CD4-positive, CD25-positive, alpha-beta regulatory T cell (primary cell): ENCODE measurements at regions not wholly inside any gene's neighbourhood (a gene's known extent, or its start where the extent isn't known, plus 50 kb on each side); places are given as distances from the start of the nearest gene placed in this dataset.

ENCODE experiments used
- ATAC-seq, 2 donors: fragments of 150-1000 bp; cut with Tn5 transposase; one replicate each; pipeline ENCODE4 v1.10.0; 2021; ENCODE audit warnings: low read depth in 2 of 2, moderate number of reproducible peaks in 2 of 2, moderate library complexity in 1 of 2
- DNase-seq, 3 donors: peaks; one replicate each; pipeline versions ENCODE4 v3.0.0 to v3.0.0-alpha.2; 2012 to 2022; ENCODE audit warnings: mixed read lengths in 1 of 3
- H3K27ac ChIP-seq: one replicate; pipeline ENCODE4 v1.7.0; 2013; ENCODE audit warnings: mild to moderate bottlenecking, low read length; ENCODE audit not compliant: insufficient read depth, poor library complexity, severe bottlenecking
- H3K27me3 ChIP-seq: one replicate; pipeline ENCODE4 v1.7.0; 2013; ENCODE audit warnings: low read length; ENCODE audit not compliant: control insufficient read depth, insufficient read depth
- H3K36me3 ChIP-seq: one replicate; pipeline ENCODE4 v1.7.0; 2013; ENCODE audit warnings: mild to moderate bottlenecking, low read length, moderate library complexity; ENCODE audit not compliant: control insufficient read depth, insufficient read depth
- H3K4me1 ChIP-seq: 2 replicates; pipeline ENCODE4 v1.7.0; 2013; ENCODE audit warnings: mild to moderate bottlenecking, low read length; ENCODE audit not compliant: insufficient read depth, control insufficient read depth, poor library complexity, severe bottlenecking
- H3K4me3 ChIP-seq: one replicate; pipeline ENCODE4 v1.7.0; 2013; ENCODE audit warnings: low read depth, mild to moderate bottlenecking, low read length, moderate library complexity
- H3K9me3 ChIP-seq, 2 experiments: 1 replicate in 1 of 2; 2 replicates in 1 of 2; pipeline ENCODE4 v1.7.0; 2013; ENCODE audit warnings: low read length in 2 of 2, mild to moderate bottlenecking in 1 of 2, moderate library complexity in 1 of 2; ENCODE audit not compliant: control insufficient read depth in 2 of 2
- H3K27ac Mint-ChIP-seq, 3 donors: one replicate each; pipeline ENCODE4 v1.8.0; 2020 to 2022; ENCODE audit warnings: mild to moderate bottlenecking in 3 of 3, mixed read lengths in 3 of 3, moderate library complexity in 2 of 3
- H3K27me3 Mint-ChIP-seq: one replicate; pipeline ENCODE4 v1.8.0; 2022; ENCODE audit warnings: mild to moderate bottlenecking, mixed read lengths
- H3K36me3 Mint-ChIP-seq: one replicate; pipeline ENCODE4 v1.8.0; 2020; ENCODE audit warnings: mixed read lengths
- H3K4me1 Mint-ChIP-seq, 4 donors: one replicate each; pipeline ENCODE4 v1.8.0; 2020 to 2022; ENCODE audit warnings: mixed read lengths in 4 of 4, mild to moderate bottlenecking in 1 of 4
- H3K4me3 Mint-ChIP-seq, 4 donors: one replicate each; pipeline ENCODE4 v1.8.0; 2020 to 2022; ENCODE audit warnings: mild to moderate bottlenecking in 4 of 4, mixed read lengths in 4 of 4, moderate library complexity in 3 of 4
- H3K9me3 Mint-ChIP-seq, 7 donors: one replicate each; pipeline ENCODE4 v1.8.0; 2020 to 2022; ENCODE audit warnings: mixed read lengths in 7 of 7, mild to moderate bottlenecking in 3 of 7, moderate library complexity in 2 of 7

- H3K9me3 ChIP-seq = no peaks in the 10 kb centered on the region
These were observed 102.3 kb upstream of the GRIA3 start for GRCh38 chrX:123081776-123082175.

GRCh38 chrX:123083924-123084323 is 100.2 kb upstream of the GRIA3 start:
- Mint-ChIP-seq H3K4me1 (no peaks in the 10 kb centered on the region), H3K36me3 (no peaks in the 10 kb centered on the region), H3K4me3 (no peak overlapping the region), H3K9me3 (peaks cover 0 to 6% (median 0%) of the 10 kb centered on the region in 7 donors), H3K27ac (no peak overlapping the region), H3K27me3 (no peaks in the 10 kb centered on the region)
- DNase-seq (no peak), ATAC-seq (no peak)
- Histone ChIP-seq H3K36me3 (no peaks in the 10 kb centered on the region), H3K27me3 (no peaks in the 10 kb centered on the region), H3K4me3 (no peak overlapping the region), H3K27ac (no peak overlapping the region), H3K4me1 (no peaks in the 10 kb centered on the region), H3K9me3 (no peaks in the 10 kb centered on the region)

More at GRCh38 chrX:123081776-123082175, 102.3 kb upstream of the GRIA3 start:
- Mint-ChIP-seq H3K4me3 (no peak overlapping the region), H3K27me3 (no peaks in the 10 kb centered on the region), H3K36me3 (no peaks in the 10 kb centered on the region), H3K9me3 (peaks cover 0 to 6% (median 0%) of the 10 kb centered on the region in 7 donors), H3K4me1 (no peaks in the 10 kb centered on the region), H3K27ac (no peak overlapping the region)
- H3K36me3 ChIP-seq = no peaks in the 10 kb centered on the region
- H3K27ac ChIP-seq = no peak overlapping the region
- H3K4me1 ChIP-seq = no peaks in the 10 kb centered on the region
- no peaks in the 10 kb centered on the region for H3K27me3 ChIP-seq
- H3K4me3 ChIP-seq = no peak overlapping the region
- ATAC-seq (no peak), DNase-seq (no peak)

GRCh38 chrX:123084797-123085196 is 99.3 kb upstream of the GRIA3 start:
- H3K4me1 Mint-ChIP-seq = no peaks in the 10 kb centered on the region
- H3K9me3 Mint-ChIP-seq = peaks cover 0 to 6% (median 0%) of the 10 kb centered on the region in 7 donors
- Histone ChIP-seq H3K4me1 (no peaks in the 10 kb centered on the region), H3K9me3 (no peaks in the 10 kb centered on the region), H3K27me3 (no peaks in the 10 kb centered on the region), H3K27ac (no peak overlapping the region), H3K36me3 (no peaks in the 10 kb centered on the region), H3K4me3 (no peak overlapping the region)
- ATAC-seq (no peak), DNase-seq (no peak)
- peak overlapping the region in 1 of 3 donors; percentile 26 for H3K27ac Mint-ChIP-seq
- no peak overlapping the region for H3K4me3 Mint-ChIP-seq
- H3K36me3 Mint-ChIP-seq = no peaks in the 10 kb centered on the region
- no peaks in the 10 kb centered on the region for H3K27me3 Mint-ChIP-seq

- no peaks in the 10 kb centered on the region for H3K36me3 Mint-ChIP-seq
- ATAC-seq (no peak), DNase-seq (no peak)
- Histone ChIP-seq H3K9me3 (no peaks in the 10 kb centered on the region), H3K36me3 (no peaks in the 10 kb centered on the region), H3K4me3 (no peak overlapping the region), H3K27me3 (no peaks in the 10 kb centered on the region), H3K27ac (no peak overlapping the region), H3K4me1 (no peaks in the 10 kb centered on the region)
- H3K27me3 Mint-ChIP-seq = no peaks in the 10 kb centered on the region
- H3K9me3 Mint-ChIP-seq = peaks cover 0 to 6% (median 0%) of the 10 kb centered on the region in 7 donors
- H3K27ac Mint-ChIP-seq = no peak overlapping the region
- H3K4me1 Mint-ChIP-seq = no peaks in the 10 kb centered on the region
- H3K4me3 Mint-ChIP-seq = no peak overlapping the region
These were observed 98.7 kb upstream of the GRIA3 start for GRCh38 chrX:123085311-123085940.

- Mint-ChIP-seq H3K36me3 (no peaks in the 10 kb centered on the region), H3K4me3 (no peak overlapping the region), H3K4me1 (no peaks in the 10 kb centered on the region), H3K27ac (no peak overlapping the region), H3K27me3 (no peaks in the 10 kb centered on the region), H3K9me3 (peaks cover 0 to 6% (median 0%) of the 10 kb centered on the region in 7 donors)
- no peak overlapping the region for H3K27ac ChIP-seq
- no peak overlapping the region for H3K4me3 ChIP-seq
- no peaks in the 10 kb centered on the region for H3K4me1 ChIP-seq
- no peaks in the 10 kb centered on the region for H3K27me3 ChIP-seq
- no peak for DNase-seq
- ATAC-seq = no peak
- H3K9me3 ChIP-seq = no peaks in the 10 kb centered on the region
- H3K36me3 ChIP-seq = no peaks in the 10 kb centered on the region
These were observed 97.3 kb upstream of the GRIA3 start for GRCh38 chrX:123086768-123087167.

GRCh38 chrX:123087326-123087725 is 96.8 kb upstream of the GRIA3 start:
- Histone ChIP-seq H3K36me3 (no peaks in the 10 kb centered on the region), H3K4me1 (no peaks in the 10 kb centered on the region), H3K4me3 (no peak overlapping the region), H3K9me3 (no peaks in the 10 kb centered on the region), H3K27me3 (no peaks in the 10 kb centered on the region), H3K27ac (no peak overlapping the region)
- Mint-ChIP-seq H3K27ac (no peak overlapping the region), H3K4me1 (no peaks in the 10 kb centered on the region), H3K36me3 (no peaks in the 10 kb centered on the region), H3K27me3 (no peaks in the 10 kb centered on the region), H3K9me3 (peaks cover 0 to 6% (median 0%) of the 10 kb centered on the region in 7 donors), H3K4me3 (no peak overlapping the region)
- no peak for DNase-seq
- ATAC-seq = no peak

GRCh38 chrX:123088331-123088730 is 95.7 kb upstream of the GRIA3 start:
- Histone ChIP-seq H3K27me3 (no peaks in the 10 kb centered on the region), H3K27ac (no peak overlapping the region), H3K36me3 (no peaks in the 10 kb centered on the region), H3K4me1 (no peaks in the 10 kb centered on the region), H3K9me3 (no peaks in the 10 kb centered on the region), H3K4me3 (no peak overlapping the region)
- no peaks in the 10 kb centered on the region for H3K27me3 Mint-ChIP-seq
- DNase-seq (no peak), ATAC-seq (no peak)
- H3K27ac Mint-ChIP-seq = no peak overlapping the region
- H3K9me3 Mint-ChIP-seq = peaks cover 0 to 6% (median 0%) of the 10 kb centered on the region in 7 donors
- no peak overlapping the region for H3K4me3 Mint-ChIP-seq
- no peaks in the 10 kb centered on the region for H3K4me1 Mint-ChIP-seq
- no peaks in the 10 kb centered on the region for H3K36me3 Mint-ChIP-seq

GRCh38 chrX:123088930-123089329 is 95.1 kb upstream of the GRIA3 start:
- no peaks in the 10 kb centered on the region for H3K4me1 Mint-ChIP-seq

More at GRCh38 chrX:123088930-123089329, 95.1 kb upstream of the GRIA3 start:
- no peaks in the 10 kb centered on the region for H3K4me1 ChIP-seq
- H3K27ac Mint-ChIP-seq = no peak overlapping the region
- DNase-seq (no peak), ATAC-seq (no peak)
- H3K9me3 Mint-ChIP-seq = peaks cover 0 to 4% (median 0%) of the 10 kb centered on the region in 7 donors
- H3K36me3 Mint-ChIP-seq = no peaks in the 10 kb centered on the region
- no peaks in the 10 kb centered on the region for H3K27me3 Mint-ChIP-seq
- no peak overlapping the region for H3K27ac ChIP-seq
- H3K9me3 ChIP-seq = no peaks in the 10 kb centered on the region
- H3K4me3 Mint-ChIP-seq = no peak overlapping the region
- H3K4me3 ChIP-seq = no peak overlapping the region
- no peaks in the 10 kb centered on the region for H3K36me3 ChIP-seq
- H3K27me3 ChIP-seq = no peaks in the 10 kb centered on the region
